HEK293T (cell line): ENCODE measurements at regions not wholly inside any gene's neighbourhood (a gene's known extent, or its start where the extent isn't known, plus 50 kb on each side); places are given as distances from the start of the nearest gene placed in this dataset.

Source experiments
- ARNT ChIP-seq: fragments of 450-650 bp; IDR thresholded peaks from 2 replicates; pipeline ENCODE4 v1.6.1; 2017; ENCODE audit warnings: mild to moderate bottlenecking
- BHLHE40 ChIP-seq: fragments of 450-650 bp; IDR thresholded peaks from 2 replicates; pipeline ENCODE4 v1.6.1; 2016; ENCODE audit warnings: mild to moderate bottlenecking, moderate library complexity, borderline replicate concordance
- CTBP1 ChIP-seq: fragments of 450-650 bp; IDR thresholded peaks from 2 replicates; pipeline ENCODE4 v1.6.1; 2016; ENCODE audit warnings: borderline replicate concordance
- FOXA1 ChIP-seq: fragments of 450-650 bp; IDR thresholded peaks from 2 replicates; pipeline ENCODE4 v1.6.1; 2016; ENCODE audit warnings: mild to moderate bottlenecking
- HDGF ChIP-seq: fragments of 450-650 bp; IDR thresholded peaks from 2 replicates; pipeline ENCODE4 v1.6.1; 2017; ENCODE audit warnings: antibody characterized with exemption, borderline replicate concordance
- LEF1 ChIP-seq: fragments of 450-650 bp; IDR thresholded peaks from 2 replicates; pipeline ENCODE4 v1.6.1; 2017; ENCODE audit warnings: mild to moderate bottlenecking, borderline replicate concordance
- SP1 ChIP-seq: fragments of 450-650 bp; IDR thresholded peaks from 2 replicates; pipeline ENCODE4 v1.6.1; 2017

DNA sequence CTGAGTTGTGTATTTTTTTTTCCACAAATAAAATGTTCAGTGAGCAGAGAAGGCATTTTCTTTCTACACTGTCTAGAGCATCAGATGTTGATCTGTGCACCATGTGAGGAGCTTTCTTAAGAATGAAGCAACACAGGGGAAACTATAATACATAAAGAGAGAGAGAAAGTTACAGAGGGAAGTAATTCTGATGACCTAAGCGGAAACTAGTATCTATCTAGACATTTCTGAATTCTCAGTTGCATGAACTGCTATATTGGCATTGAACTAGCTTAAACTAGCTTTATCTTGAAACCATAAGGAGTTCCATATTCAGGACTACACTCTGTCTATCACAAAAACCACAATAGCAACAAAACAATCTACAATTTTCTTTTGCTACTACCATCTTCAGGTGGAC lies 822.4 kb downstream of the VGLL3 start:
- TF ChIP-seq HDGF (no peak), CTBP1 (no peak), FOXA1 (no peak), LEF1 (no peak), BHLHE40 (no peak), SP1 (no peak), ARNT (no peak)
